ENCODE measurements at regions not wholly inside any gene's neighbourhood (a gene's known extent, or its start where the extent isn't known, plus 50 kb on each side); places are given as distances from the start of the nearest gene placed in this dataset.
"Not testable (repeated sequence)": the region's sequence is repeated elsewhere in the genome, so short reads cannot be mapped to it uniquely, and the experiment has no call there.

GRCh38 chr9:73294336-73294735, 142.7 kb downstream of the ANXA1 start:
- BruUV-seq (replicated peaks), result no TSS peak
- no peaks in the 10 kb centered on the region for H3K79me2 ChIP-seq (ENCODE audit: low read depth)

GRCh38 chr9:73325983-73326382, 174.3 kb downstream of the ANXA1 start:
- H3K79me2 ChIP-seq (ENCODE audit: low read depth), result no peaks in the 10 kb centered on the region
- no peak overlapping the region for H3K27ac ChIP-seq
- no peaks in the 10 kb centered on the region for H4K20me1 ChIP-seq (ENCODE audit: insufficient read depth)
- TF ChIP-seq EZH2 (IDR thresholded peaks at IDR 0.05; ENCODE audit: low read depth), result no peak
- TF ChIP-seq CTCF (conservative IDR thresholded peaks at IDR 0.05), result no peak
- H3K4me2 ChIP-seq, result no peak overlapping the region
- H3K36me3 ChIP-seq (ENCODE audit: low read depth), result no peaks in the 10 kb centered on the region
- no peaks in the 10 kb centered on the region for H3K9me2 ChIP-seq (ENCODE audit: insufficient read depth)
- no peaks in the 10 kb centered on the region for H3F3A ChIP-seq (ENCODE audit: insufficient read depth, low read depth)
- ChIA-PET CTCF (no interaction called here), POLR2A (ENCODE audit: unreplicated experiment) (no interaction called here)
- no peak overlapping the region for H2AFZ ChIP-seq
- H3K4me1 ChIP-seq (replicated peaks; ENCODE audit: insufficient read depth), result no peaks in the 10 kb centered on the region
- no peak overlapping the region for H3K4me3 ChIP-seq
- H3K9me3 ChIP-seq (ENCODE audit: insufficient read depth, low read depth), result no peaks in the 10 kb centered on the region
- no peaks in the 10 kb centered on the region for H3K27me3 ChIP-seq (ENCODE audit: insufficient read depth, low read depth)
- DNase-seq, result no peak
- BruUV-seq (replicated peaks), result no TSS peak
- intact Hi-C loops (cut with micrococcal nuclease; ENCODE audit: unreplicated experiment), result no loop called here

More at GRCh38 chr9:73294336-73294735, 142.7 kb downstream of the ANXA1 start:
- no peak overlapping the region for H3K4me3 ChIP-seq
- H2AFZ ChIP-seq, result no peak overlapping the region
- TF ChIP-seq CTCF (conservative IDR thresholded peaks at IDR 0.05) (no peak), EZH2 (IDR thresholded peaks at IDR 0.05; ENCODE audit: low read depth) (no peak)
- no peaks in the 10 kb centered on the region; the same call in 1 of the 2 replicates for H3K9me2 ChIP-seq (ENCODE audit: insufficient read depth)
- no peaks in the 10 kb centered on the region for H4K20me1 ChIP-seq (ENCODE audit: insufficient read depth)
- H3K4me1 ChIP-seq (replicated peaks; ENCODE audit: insufficient read depth), result no peaks in the 10 kb centered on the region
- no peak for DNase-seq
- intact Hi-C loops (cut with micrococcal nuclease; ENCODE audit: unreplicated experiment), result no loop called here
- no peak overlapping the region for H3K4me2 ChIP-seq
- H3K36me3 ChIP-seq (ENCODE audit: low read depth), result no peaks in the 10 kb centered on the region
- no peak overlapping the region for H3K27ac ChIP-seq
- CTCF ChIA-PET, result no interaction called here
- no peaks in the 10 kb centered on the region for H3F3A ChIP-seq (ENCODE audit: insufficient read depth, low read depth)
- POLR2A ChIA-PET (ENCODE audit: unreplicated experiment), result no interaction called here
- no peaks in the 10 kb centered on the region for H3K27me3 ChIP-seq (ENCODE audit: insufficient read depth, low read depth)
- H3K9me3 ChIP-seq (ENCODE audit: insufficient read depth, low read depth), result no peaks in the 10 kb centered on the region; the same call in 1 of the 2 replicates

GRCh38 chr9:73327149-73327548, 175.5 kb downstream of the ANXA1 start:
- ChIA-PET CTCF (no interaction called here), POLR2A (ENCODE audit: unreplicated experiment) (no interaction called here)
- H2AFZ ChIP-seq, result no peak overlapping the region
- no peaks in the 10 kb centered on the region for H4K20me1 ChIP-seq (ENCODE audit: insufficient read depth)
- no peak overlapping the region for H3K4me3 ChIP-seq
- no peak for DNase-seq
- no peaks in the 10 kb centered on the region for H3K4me1 ChIP-seq (replicated peaks; ENCODE audit: insufficient read depth)
- TF ChIP-seq CTCF (conservative IDR thresholded peaks at IDR 0.05), result no peak
- no peak for TF ChIP-seq EZH2 (IDR thresholded peaks at IDR 0.05; ENCODE audit: low read depth)
- no peaks in the 10 kb centered on the region for H3K36me3 ChIP-seq (ENCODE audit: low read depth)
- H3K79me2 ChIP-seq (ENCODE audit: low read depth), result no peaks in the 10 kb centered on the region
- H3K27ac ChIP-seq, result no peak overlapping the region
- no peaks in the 10 kb centered on the region for H3K9me3 ChIP-seq (ENCODE audit: insufficient read depth, low read depth)
- no TSS peak for BruUV-seq (replicated peaks)
- H3K9me2 ChIP-seq (ENCODE audit: insufficient read depth), result no peaks in the 10 kb centered on the region
- H3K4me2 ChIP-seq, result no peak overlapping the region
- no peaks in the 10 kb centered on the region for H3K27me3 ChIP-seq (ENCODE audit: insufficient read depth, low read depth)
- H3F3A ChIP-seq (ENCODE audit: insufficient read depth, low read depth), result no peaks in the 10 kb centered on the region
- intact Hi-C loops (cut with micrococcal nuclease; ENCODE audit: unreplicated experiment), result no loop called here

DNA sequence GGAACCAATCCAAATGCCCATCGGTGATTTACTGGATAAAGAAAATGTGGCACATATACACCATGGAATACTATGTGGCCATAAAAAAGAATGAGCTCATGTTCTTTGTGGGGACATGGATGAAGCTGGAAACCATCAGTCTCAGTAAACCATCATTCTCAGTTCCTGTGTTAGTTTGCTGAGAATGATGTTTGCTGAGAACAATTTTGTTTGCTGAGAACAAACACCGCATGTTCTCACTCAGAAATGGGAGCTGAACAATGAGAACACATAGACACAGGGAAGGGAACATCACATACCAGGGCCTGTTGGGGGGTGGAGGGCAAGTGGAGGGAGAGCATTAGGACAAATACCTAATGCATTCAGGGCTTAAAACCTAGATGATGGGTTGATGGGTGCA, 185.5 kb downstream of the ANXA1 start:
- H3K9me3 ChIP-seq (ENCODE audit: insufficient read depth, low read depth); H3K27me3 ChIP-seq (ENCODE audit: insufficient read depth, low read depth); BruUV-seq (replicated peaks); H2AFZ ChIP-seq; H3K4me3 ChIP-seq; POLR2A ChIA-PET (ENCODE audit: unreplicated experiment); H3K36me3 ChIP-seq (ENCODE audit: low read depth); H3K4me2 ChIP-seq; CTCF ChIA-PET; H4K20me1 ChIP-seq (ENCODE audit: insufficient read depth); intact Hi-C loops (cut with micrococcal nuclease; ENCODE audit: unreplicated experiment); H3K79me2 ChIP-seq (ENCODE audit: low read depth); H3F3A ChIP-seq (ENCODE audit: insufficient read depth, low read depth); H3K4me1 ChIP-seq (replicated peaks; ENCODE audit: insufficient read depth); H3K9me2 ChIP-seq (ENCODE audit: insufficient read depth); H3K27ac ChIP-seq; DNase-seq: not testable (repeated sequence)

Data from PC-9 (cell line).